Trophoblast cell (in vitro differentiated cells and primary cell): ENCODE measurements at regions not wholly inside any gene's neighbourhood (a gene's known extent, or its start where the extent isn't known, plus 50 kb on each side); places are given as distances from the start of the nearest gene placed in this dataset.

Experiments used
- DNase-seq, 2 donors: peaks; one replicate each; pipeline ENCODE4 v3.0.0-alpha.2; 2016
- H2AFZ ChIP-seq: 2 replicates; pipeline ENCODE4 v1.6.1; 2013; ENCODE audit warnings: low read length, moderate library complexity, mild to moderate bottlenecking; ENCODE audit not compliant: insufficient read depth, poor library complexity
- H2AK5ac ChIP-seq: 2 replicates; pipeline ENCODE4 v1.6.1; 2013; ENCODE audit warnings: mild to moderate bottlenecking, low read length
- H2BK120ac ChIP-seq: 2 replicates; pipeline ENCODE4 v1.6.1; 2013; ENCODE audit warnings: low read length, mild to moderate bottlenecking, moderate library complexity; ENCODE audit not compliant: insufficient read depth, poor library complexity
- H2BK12ac ChIP-seq: 2 replicates; pipeline ENCODE4 v1.6.1; 2013; ENCODE audit warnings: mild to moderate bottlenecking, low read length, moderate library complexity
- H2BK5ac ChIP-seq: 2 replicates; pipeline ENCODE4 v1.6.1; 2013; ENCODE audit warnings: low read length, low read depth, moderate library complexity, mild to moderate bottlenecking; ENCODE audit not compliant: poor library complexity
- H3K14ac ChIP-seq: 2 replicates; pipeline ENCODE4 v1.6.1; 2013; ENCODE audit warnings: mild to moderate bottlenecking, low read length
- H3K18ac ChIP-seq: 2 replicates; pipeline ENCODE4 v1.6.1; 2013; ENCODE audit warnings: mild to moderate bottlenecking, low read length
- H3K23ac ChIP-seq: 2 replicates; pipeline ENCODE4 v1.6.1; 2013; ENCODE audit warnings: low read length
- H3K27ac ChIP-seq: 2 replicates; pipeline ENCODE4 v1.5.1; 2013; ENCODE audit warnings: low read depth, mild to moderate bottlenecking, inconsistent platforms, low read length, moderate library complexity
- H3K27me3 ChIP-seq: 2 replicates; pipeline ENCODE4 v1.6.1; 2013; ENCODE audit warnings: inconsistent platforms, mild to moderate bottlenecking, low read length, moderate library complexity; ENCODE audit not compliant: insufficient read depth
- H3K36me3 ChIP-seq, 2 experiments: 1 replicate in 1 of 2; 2 replicates in 1 of 2; pipeline ENCODE4 v1.6.1; 2013; ENCODE audit warnings: low read length in 2 of 2, mild to moderate bottlenecking in 2 of 2, moderate library complexity in 1 of 2; ENCODE audit not compliant: insufficient read depth in 2 of 2, control insufficient read depth in 1 of 2
- H3K4ac ChIP-seq: 2 replicates; pipeline ENCODE4 v1.6.1; 2013; ENCODE audit warnings: low read depth, mild to moderate bottlenecking, low read length, moderate library complexity
- H3K4me1 ChIP-seq, 2 experiments: 1 replicate in 1 of 2; 2 replicates in 1 of 2; pipeline ENCODE4 v1.6.1; 2013; ENCODE audit warnings: low read length in 2 of 2, mild to moderate bottlenecking in 2 of 2, moderate library complexity in 1 of 2; ENCODE audit not compliant: insufficient read depth in 2 of 2, control insufficient read depth in 1 of 2
- H3K4me2 ChIP-seq: 2 replicates; pipeline ENCODE4 v1.6.1; 2013; ENCODE audit warnings: inconsistent platforms, mild to moderate bottlenecking, low read length, moderate library complexity
- H3K4me3 ChIP-seq: 2 replicates; pipeline ENCODE4 v1.5.1; 2013; ENCODE audit warnings: mild to moderate bottlenecking, low read depth, low read length, inconsistent platforms
- H3K79me1 ChIP-seq: one replicate; pipeline ENCODE4 v1.6.1; 2013; ENCODE audit warnings: low read length
- H3K79me2 ChIP-seq: 2 replicates; pipeline ENCODE4 v1.6.1; 2013; ENCODE audit warnings: low read length, mild to moderate bottlenecking; ENCODE audit not compliant: control insufficient read depth, insufficient read depth, poor library complexity
- H3K9ac ChIP-seq: 2 replicates; pipeline ENCODE4 v1.6.1; 2013; ENCODE audit warnings: mild to moderate bottlenecking, low read length
- H3K9me3 ChIP-seq: 2 replicates; pipeline ENCODE4 v1.6.1; 2013; ENCODE audit warnings: low read depth, mild to moderate bottlenecking, control low read depth, inconsistent platforms, low read length; ENCODE audit not compliant: insufficient read depth
- H4K12ac ChIP-seq: 2 replicates; pipeline ENCODE4 v1.6.1; 2013; ENCODE audit warnings: low read depth, mild to moderate bottlenecking, low read length, moderate library complexity
- H4K8ac ChIP-seq: 2 replicates; pipeline ENCODE4 v1.6.1; 2013; ENCODE audit warnings: low read depth, mild to moderate bottlenecking, low read length, moderate library complexity
- H4K91ac ChIP-seq: one replicate; pipeline ENCODE4 v1.6.1; 2013; ENCODE audit warnings: low read depth, mild to moderate bottlenecking, low read length, moderate library complexity
- WGBS: extraction: QIAGEN DNeasy Blood & Tissue Kit; methylation state at CpG from one replicate; pipeline ENCODE4 v1.1.7; 2013; ENCODE audit warnings: missing lambda C conversion rate; ENCODE audit not compliant: insufficient read length, insufficient coverage; ENCODE audit errors: extremely low coverage; 5-methylcytosine and 5-hydroxymethylcytosine counted together

GRCh38 chr10:43913676-43914235, 265.1 kb upstream of the ZNF32 start:
- Histone ChIP-seq H3K4me1 (peaks cover 4 to 5% of the 10 kb centered on the region in 2 experiments), H3K14ac (no peak overlapping the region), H2BK120ac (no peak overlapping the region), H4K8ac (peak overlapping the region; percentile 19), H4K91ac (no peak overlapping the region), H2BK5ac (no peak overlapping the region), H3K4ac (no peak overlapping the region), H3K27me3 (no peaks in the 10 kb centered on the region), H3K36me3 (no peaks in the 10 kb centered on the region), H3K9ac (no peak overlapping the region), H4K12ac (no peak overlapping the region), H3K79me2 (no peaks in the 10 kb centered on the region), H2AK5ac (peak overlapping the region; percentile 29), H3K9me3 (no peaks in the 10 kb centered on the region), H3K79me1 (peaks cover 3% of the 10 kb centered on the region), H3K4me2 (no peak overlapping the region), H2BK12ac (peak overlapping the region; percentile 22), H3K4me3 (no peak overlapping the region), H3K23ac (no peak overlapping the region), H3K18ac (no peak overlapping the region), H2AFZ (no peak overlapping the region), H3K27ac (no peak overlapping the region)
- WGBS, result no CpG with 5 or more reads among the region's 8 CpGs
- no peak for DNase-seq

GRCh38 chr10:43912469-43912868, 263.8 kb upstream of the ZNF32 start:
- H3K79me1 ChIP-seq, result peaks cover 3% of the 10 kb centered on the region

GRCh38 chr10:43906490-43906889, 257.8 kb upstream of the ZNF32 start:
- no peak overlapping the region for H3K4me2 ChIP-seq
- H3K36me3 ChIP-seq, result no peaks in the 10 kb centered on the region
- no peak overlapping the region for H2BK12ac ChIP-seq
- H2AK5ac ChIP-seq, result no peak overlapping the region
- no peak overlapping the region for H2AFZ ChIP-seq
- H3K79me2 ChIP-seq, result no peaks in the 10 kb centered on the region
- no peak overlapping the region for H2BK5ac ChIP-seq
- H4K91ac ChIP-seq, result no peak overlapping the region
- no peak overlapping the region for H3K23ac ChIP-seq
- no peak for DNase-seq
- H3K4ac ChIP-seq, result no peak overlapping the region
- no peak overlapping the region for H2BK120ac ChIP-seq
- no peak overlapping the region for H4K8ac ChIP-seq
- H3K4me1 ChIP-seq, result no peaks in the 10 kb centered on the region
- H3K27ac ChIP-seq, result no peak overlapping the region
- H3K14ac ChIP-seq, result no peak overlapping the region
- H3K9me3 ChIP-seq, result no peaks in the 10 kb centered on the region
- no CpG with 5 or more reads among the region's 8 CpGs for WGBS
- no peak overlapping the region for H4K12ac ChIP-seq
- no peak overlapping the region for H3K4me3 ChIP-seq
- H3K18ac ChIP-seq, result no peak overlapping the region
- H3K79me1 ChIP-seq, result no peaks in the 10 kb centered on the region
- H3K27me3 ChIP-seq, result no peaks in the 10 kb centered on the region
- H3K9ac ChIP-seq, result no peak overlapping the region

More at GRCh38 chr10:43912469-43912868, 263.8 kb upstream of the ZNF32 start:
- Histone ChIP-seq H3K9ac (no peak overlapping the region), H3K14ac (no peak overlapping the region), H3K4me1 (peaks cover 4 to 5% of the 10 kb centered on the region in 2 experiments), H3K4me3 (no peak overlapping the region), H2BK12ac (no peak overlapping the region), H2BK5ac (no peak overlapping the region), H3K23ac (no peak overlapping the region), H3K18ac (no peak overlapping the region), H3K4ac (no peak overlapping the region), H3K4me2 (no peak overlapping the region), H3K27ac (no peak overlapping the region), H4K8ac (no peak overlapping the region), H2BK120ac (no peak overlapping the region), H4K91ac (no peak overlapping the region), H3K27me3 (no peaks in the 10 kb centered on the region), H2AK5ac (no peak overlapping the region), H3K79me2 (no peaks in the 10 kb centered on the region), H2AFZ (no peak overlapping the region), H4K12ac (no peak overlapping the region), H3K9me3 (no peaks in the 10 kb centered on the region), H3K36me3 (no peaks in the 10 kb centered on the region)
- WGBS, result no CpG with 5 or more reads among the region's 3 CpGs
- no peak for DNase-seq

- no peak overlapping the region for H4K91ac ChIP-seq
- H3K4me2 ChIP-seq, result no peak overlapping the region
- no peaks in the 10 kb centered on the region for H3K9me3 ChIP-seq
- H3K27ac ChIP-seq, result no peak overlapping the region
- no CpG with 5 or more reads among the region's 10 CpGs for WGBS
- no peaks in the 10 kb centered on the region for H3K4me1 ChIP-seq
- H3K27me3 ChIP-seq, result no peaks in the 10 kb centered on the region
- no peak overlapping the region for H2BK5ac ChIP-seq
- no peak overlapping the region for H2AK5ac ChIP-seq
- no peak overlapping the region for H2BK12ac ChIP-seq
- no peaks in the 10 kb centered on the region for H3K79me2 ChIP-seq
- H3K23ac ChIP-seq, result no peak overlapping the region
- no peak overlapping the region for H4K8ac ChIP-seq
- H3K18ac ChIP-seq, result no peak overlapping the region
- H2BK120ac ChIP-seq, result no peak overlapping the region
- no peaks in the 10 kb centered on the region for H3K79me1 ChIP-seq
- no peak overlapping the region for H4K12ac ChIP-seq
- H3K4me3 ChIP-seq, result no peak overlapping the region
- H3K14ac ChIP-seq, result no peak overlapping the region
- H3K4ac ChIP-seq, result no peak overlapping the region
- no peak overlapping the region for H2AFZ ChIP-seq
- H3K36me3 ChIP-seq, result no peaks in the 10 kb centered on the region
- H3K9ac ChIP-seq, result no peak overlapping the region
- no peak for DNase-seq
Observed at GRCh38 chr10:43905512-43906236, 257.0 kb upstream of the ZNF32 start.
